Endothelial cell of umbilical vein (primary cell): ENCODE measurements at regions not wholly inside any gene's neighbourhood (a gene's known extent, or its start where the extent isn't known, plus 50 kb on each side); places are given as distances from the start of the nearest gene placed in this dataset.

Experiments
- BruUV-seq: library from RNA; stranded (reverse); fragments of 400-500 nt; replicated peaks from 2 replicates; lab custom pipeline; 2021; lab: Mats Ljungman, UMichigan
- CTCF ChIA-PET: fragments of 300-600, 350-600 bp; sonication (Branson Sonifier 250); formaldehyde crosslinking; loops from one replicate; lab custom pipeline; 2021; ENCODE audit warnings: antibody characterized with exemption, inconsistent platforms; lab: Charles Lee
- POLR2A ChIA-PET: fragments of 300-600, 350-600 bp; sonication (Branson Sonifier 250); formaldehyde crosslinking; loops from one replicate; lab custom pipeline; 2021; ENCODE audit warnings: antibody characterized with exemption, inconsistent platforms; lab: Charles Lee
- DNase-seq: peaks from one replicate; pipeline ENCODE4 v3.0.0-alpha.2; 2011; ENCODE audit warnings: low read depth, low spot score
- FAIRE-seq: peaks from 2 replicates; lab custom pipeline; 2011; peaks lifted over from hg19 to GRCh38; lab: Jason Lieb, UNC
- H2AFZ ChIP-seq: 2 replicates; pipeline ENCODE4 v1.6.0; 2012; ENCODE audit warnings: low read depth, low read length, control low read depth, inconsistent platforms
- H3K27ac ChIP-seq: 2 replicates; pipeline ENCODE4 v1.5.1; 2011; ENCODE audit warnings: low read depth, mild to moderate bottlenecking, control low read depth, low read length, moderate library complexity; ENCODE audit not compliant: insufficient read depth
- H3K27me3 ChIP-seq, 2 experiments: 2 replicates each; pipeline versions ENCODE4 v1.6.0 to v1.6.1; 2011; ENCODE audit warnings: low read length in 2 of 2, mixed read lengths in 1 of 2; ENCODE audit not compliant: control insufficient read depth in 2 of 2, insufficient read depth in 2 of 2
- H3K36me3 ChIP-seq, 2 experiments: 2 replicates in 1 of 2; 3 replicates in 1 of 2; pipeline ENCODE4 v1.5.1; 2011; ENCODE audit warnings: low read length in 2 of 2, mild to moderate bottlenecking in 1 of 2, moderate library complexity in 1 of 2; ENCODE audit not compliant: control insufficient read depth in 2 of 2, insufficient read depth in 2 of 2; ENCODE audit errors: extremely low read depth in 1 of 2
- H3K4me1 ChIP-seq: 3 replicates; pipeline ENCODE4 v1.5.1; 2011; ENCODE audit warnings: mild to moderate bottlenecking, low read length; ENCODE audit not compliant: control insufficient read depth, insufficient read depth; ENCODE audit errors: extremely low read depth
- H3K4me2 ChIP-seq: 2 replicates; pipeline ENCODE4 v1.6.1; 2011; ENCODE audit warnings: low read length, control low read depth, mixed read lengths; ENCODE audit not compliant: insufficient read depth
- H3K4me3 ChIP-seq, 3 experiments: fragments of 200-600 bp in 1 of 3; sonication (generic), shearing (Covaris generic) in 1 of 3; replicated peaks in 1 of 3; 2 replicates each; pipeline ENCODE4 v1.5.1; 2011 to 2016; ENCODE audit warnings: control low read depth in 3 of 3, low read length in 3 of 3, mild to moderate bottlenecking in 2 of 3, inconsistent platforms in 1 of 3, low read depth in 1 of 3, moderate library complexity in 1 of 3; ENCODE audit not compliant: insufficient read depth in 1 of 3
- H3K79me2 ChIP-seq: 2 replicates; pipeline ENCODE4 v1.6.0; 2012; ENCODE audit warnings: low read length, inconsistent platforms; ENCODE audit not compliant: control insufficient read depth, insufficient read depth
- H3K9ac ChIP-seq: replicated peaks from 2 replicates; pipeline ENCODE3; 2011; ENCODE audit warnings: low read length, control low read depth; ENCODE audit not compliant: insufficient read depth; ENCODE audit errors: extremely low read depth
- H3K9me1 ChIP-seq: replicated peaks from 3 replicates; pipeline ENCODE4 v1.6.0; 2011; ENCODE audit warnings: mild to moderate bottlenecking, low read length; ENCODE audit not compliant: control insufficient read depth, insufficient read depth; ENCODE audit errors: extremely low read depth
- H3K9me3 ChIP-seq: replicated peaks from 2 replicates; pipeline ENCODE4 v1.5.1; 2012; ENCODE audit warnings: low read length, inconsistent platforms; ENCODE audit not compliant: control insufficient read depth, insufficient read depth
- H4K20me1 ChIP-seq: replicated peaks from 2 replicates; pipeline ENCODE3; 2011; ENCODE audit warnings: mild to moderate bottlenecking, low read length; ENCODE audit not compliant: control insufficient read depth, insufficient read depth; ENCODE audit errors: extremely low read depth
- CTCF ChIP-seq, 2 donors: IDR thresholded peaks; 1 replicate in 1 of 2; 2 replicates in 1 of 2; pipeline ENCODE4 v1.5.1; 2011; ENCODE audit warnings: low read length in 2 of 2, mild to moderate bottlenecking in 2 of 2, moderate library complexity in 2 of 2, control low read depth in 1 of 2, inconsistent platforms in 1 of 2, low read depth in 1 of 2; ENCODE audit not compliant: insufficient read depth in 1 of 2; ENCODE audit errors: extremely low read depth in 1 of 2
- EZH2 ChIP-seq: IDR thresholded peaks from 2 replicates; pipeline ENCODE4 v1.6.1; 2012; ENCODE audit warnings: borderline replicate concordance, low read depth, mild to moderate bottlenecking, moderate library complexity, low read length, inconsistent platforms; ENCODE audit not compliant: severe bottlenecking
- FOS ChIP-seq: IDR thresholded peaks from 2 replicates; pipeline ENCODE4 v1.6.1; 2011; ENCODE audit warnings: mild to moderate bottlenecking, low read length, moderate library complexity, borderline replicate concordance; ENCODE audit not compliant: insufficient read depth
- GATA2 ChIP-seq: IDR thresholded peaks from 2 replicates; pipeline ENCODE4 v1.7.0; 2011; ENCODE audit warnings: low read depth, mild to moderate bottlenecking, moderate library complexity, mixed read lengths, low read length; ENCODE audit not compliant: insufficient read length, insufficient read depth
- JUN ChIP-seq: IDR thresholded peaks from 2 replicates; pipeline ENCODE4 v1.6.1; 2011; ENCODE audit warnings: borderline replicate concordance, low read depth; ENCODE audit not compliant: insufficient read length, insufficient read depth
- MAX ChIP-seq: IDR thresholded peaks from 2 replicates; pipeline ENCODE4 v1.6.1; 2011; ENCODE audit not compliant: insufficient read depth, insufficient read length
- MYC ChIP-seq: IDR thresholded peaks from one replicate; pipeline ENCODE4 v1.6.1; 2011; ENCODE audit warnings: mild to moderate bottlenecking, low read depth, low read length
- POLR2A ChIP-seq: IDR thresholded peaks from 2 replicates; pipeline ENCODE4 v1.6.1; 2012; ENCODE audit warnings: low read depth, mild to moderate bottlenecking, control low read depth, low read length
- POLR2AphosphoS5 ChIP-seq: IDR thresholded peaks from 2 replicates; pipeline ENCODE4 v1.6.1; 2012; ENCODE audit warnings: low read depth, mild to moderate bottlenecking, control low read depth, low read length, moderate library complexity; ENCODE audit not compliant: insufficient read depth
- dilution Hi-C: fragments of 300-500 bp; cut with MboI; formaldehyde crosslinking; loops from one replicate; pipeline ENCODE4 v1.15.0; 2019; ENCODE audit warnings: low sequenced_read_pairs; ENCODE audit not compliant: extremely low pct_ligation_motif_present
- intact Hi-C: fragments of 100-400 bp; cut with micrococcal nuclease; formaldehyde crosslinking; loops from one replicate; pipeline ENCODE4 v1.10.0; 2022

DNA sequence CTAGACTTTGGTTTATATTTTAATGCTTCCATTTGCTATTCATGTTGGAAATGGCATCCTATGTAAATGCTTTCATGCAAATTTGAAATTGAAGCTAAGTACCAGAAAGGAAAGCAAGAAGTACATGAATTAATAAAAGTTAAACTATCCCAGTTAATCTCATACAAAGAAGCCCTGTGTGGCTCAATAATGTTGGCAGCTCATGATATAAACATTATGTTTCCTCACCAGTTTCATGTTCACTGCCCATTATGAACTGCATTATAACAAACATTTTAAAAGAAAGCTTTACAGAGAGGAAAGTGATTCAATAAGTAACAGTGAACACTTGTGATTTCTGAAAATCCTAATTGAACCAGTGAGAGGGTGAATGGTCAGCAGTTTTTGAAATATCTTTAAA lies 62.9 kb upstream of the ROBO2 start:
- POLR2A ChIA-PET: no interaction called here
- H3K27me3 ChIP-seq: no peaks in the 10 kb centered on the region
- H3K9me1 ChIP-seq: no peaks in the 10 kb centered on the region
- no peak overlapping the region for H3K4me2 ChIP-seq
- H3K4me3 ChIP-seq: no peak overlapping the region
- no peak overlapping the region for H2AFZ ChIP-seq
- CTCF ChIA-PET: no interaction called here
- no peaks in the 10 kb centered on the region for H3K79me2 ChIP-seq
- FAIRE-seq: no peak
- TF ChIP-seq CTCF (IDR thresholded peaks at IDR 0.05; ENCODE audit: extremely low read depth in 1 of 2, insufficient read depth in 1 of 2, low read depth in 1 of 2, low read length in 2 of 2): no peak
- no peak for TF ChIP-seq EZH2
- no peak for TF ChIP-seq POLR2A
- no peak for TF ChIP-seq MAX
- no peak for TF ChIP-seq MYC
- TF ChIP-seq POLR2AphosphoS5: no peak
- TF ChIP-seq JUN: no peak
- TF ChIP-seq FOS: no peak
- no peak for TF ChIP-seq GATA2
- no peaks in the 10 kb centered on the region for H3K9me3 ChIP-seq
- no peak overlapping the region for H3K27ac ChIP-seq
- intact Hi-C loops (no loop called here), dilution Hi-C loops (no loop called here)
- no peak overlapping the region for H3K9ac ChIP-seq
- H4K20me1 ChIP-seq: no peaks in the 10 kb centered on the region
- BruUV-seq: no TSS peak
- DNase-seq: no peak
- H3K36me3 ChIP-seq: no peaks in the 10 kb centered on the region
- no peaks in the 10 kb centered on the region for H3K4me1 ChIP-seq
